ENCODE measurements at regions not wholly inside any gene's neighbourhood (a gene's known extent, or its start where the extent isn't known, plus 50 kb on each side); places are given as distances from the start of the nearest gene placed in this dataset.

DNA sequence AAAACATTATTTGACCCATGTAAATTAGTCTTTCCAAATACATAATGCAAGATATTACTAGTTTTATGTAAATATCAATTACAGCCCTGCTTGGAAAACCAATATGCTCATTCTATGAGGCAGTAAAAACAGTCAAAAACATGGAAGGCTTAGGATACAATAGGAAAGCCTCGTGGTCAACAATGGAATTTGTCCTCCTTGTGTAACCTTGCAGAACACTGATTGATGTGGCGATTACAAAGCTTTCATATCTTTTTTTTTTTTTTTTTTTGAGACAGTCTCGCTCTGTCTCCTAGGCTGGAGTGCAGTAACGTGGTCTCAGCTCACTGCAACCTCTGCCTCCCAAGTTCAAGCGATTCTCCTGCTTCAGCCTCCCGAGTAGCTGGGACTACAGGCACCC is 157.3 kb upstream of the BET1 start:
- no peak overlapping the region for H3K4me3 ChIP-seq (ENCODE audit: low read length)
- TF ChIP-seq, protein P1, sequence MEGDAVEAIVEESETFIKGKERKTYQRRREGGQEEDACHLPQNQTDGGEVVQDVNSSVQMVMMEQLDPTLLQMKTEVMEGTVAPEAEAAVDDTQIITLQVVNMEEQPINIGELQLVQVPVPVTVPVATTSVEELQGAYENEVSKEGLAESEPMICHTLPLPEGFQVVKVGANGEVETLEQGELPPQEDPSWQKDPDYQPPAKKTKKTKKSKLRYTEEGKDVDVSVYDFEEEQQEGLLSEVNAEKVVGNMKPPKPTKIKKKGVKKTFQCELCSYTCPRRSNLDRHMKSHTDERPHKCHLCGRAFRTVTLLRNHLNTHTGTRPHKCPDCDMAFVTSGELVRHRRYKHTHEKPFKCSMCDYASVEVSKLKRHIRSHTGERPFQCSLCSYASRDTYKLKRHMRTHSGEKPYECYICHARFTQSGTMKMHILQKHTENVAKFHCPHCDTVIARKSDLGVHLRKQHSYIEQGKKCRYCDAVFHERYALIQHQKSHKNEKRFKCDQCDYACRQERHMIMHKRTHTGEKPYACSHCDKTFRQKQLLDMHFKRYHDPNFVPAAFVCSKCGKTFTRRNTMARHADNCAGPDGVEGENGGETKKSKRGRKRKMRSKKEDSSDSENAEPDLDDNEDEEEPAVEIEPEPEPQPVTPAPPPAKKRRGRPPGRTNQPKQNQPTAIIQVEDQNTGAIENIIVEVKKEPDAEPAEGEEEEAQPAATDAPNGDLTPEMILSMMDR (IDR thresholded peaks at IDR 0.05; ENCODE audit: insufficient read depth, low read depth, low read length, missing control alignments), result no peak

GRCh38 chr7:94169682-94170081 is 165.5 kb upstream of the BET1 start:
- no peak for DNase-seq (ENCODE audit: low read depth)
- H3K4me3 ChIP-seq (ENCODE audit: low read length), result no peak overlapping the region
- TF ChIP-seq, protein P1 (IDR thresholded peaks at IDR 0.05; ENCODE audit: insufficient read depth, low read depth, low read length, missing control alignments), result no peak

More for the DNA sequence above, 157.3 kb upstream of the BET1 start:
- no peak for DNase-seq (ENCODE audit: low read depth)

DNA sequence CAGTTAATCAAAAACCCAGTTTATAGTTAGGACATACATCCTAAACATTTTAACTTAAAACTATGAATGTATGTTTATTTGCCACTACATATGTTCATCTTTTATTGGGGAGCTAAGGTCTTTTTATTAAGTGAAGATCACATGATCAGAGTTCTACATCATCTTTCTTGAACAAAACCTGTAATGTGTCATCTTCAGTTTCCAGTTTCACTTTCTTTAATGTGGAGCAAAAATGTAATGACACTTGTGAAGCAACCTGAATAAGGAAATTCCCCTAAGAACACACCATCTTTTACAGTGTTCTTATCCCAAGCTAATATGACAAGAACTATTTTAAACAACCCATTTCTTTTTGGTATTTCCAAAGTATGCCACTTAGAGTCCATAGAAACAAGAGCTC is 166.7 kb upstream of the BET1 start:
- no peak for DNase-seq (ENCODE audit: low read depth)
- H3K4me3 ChIP-seq (ENCODE audit: low read length), result no peak overlapping the region
- TF ChIP-seq, protein P1 (IDR thresholded peaks at IDR 0.05; ENCODE audit: insufficient read depth, low read depth, low read length, missing control alignments), result no peak

DNA sequence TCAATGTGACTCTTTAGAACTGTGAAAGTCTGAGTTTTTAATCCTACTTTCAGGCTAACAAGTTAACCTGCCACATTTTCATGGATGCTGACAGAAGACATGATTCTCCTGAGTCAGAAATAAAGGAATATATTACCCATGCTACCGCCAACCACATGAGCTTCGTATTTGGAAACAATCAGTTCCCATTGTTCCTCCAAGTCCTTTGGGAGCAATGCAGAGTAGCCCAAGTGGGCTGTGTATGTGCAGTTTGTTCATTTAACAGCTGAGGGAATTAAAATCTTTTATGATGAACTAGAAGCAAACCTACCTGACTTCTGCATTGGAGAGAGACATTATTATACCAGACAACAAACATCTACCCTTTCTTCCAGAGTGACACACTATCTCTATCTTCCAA is 169.3 kb upstream of the BET1 start:
- H3K4me3 ChIP-seq (ENCODE audit: low read length), result no peak overlapping the region
- DNase-seq (ENCODE audit: low read depth), result no peak
- TF ChIP-seq, protein P1 (IDR thresholded peaks at IDR 0.05; ENCODE audit: insufficient read depth, low read depth, low read length, missing control alignments), result no peak

GRCh38 chr7:94174375-94174774 is 170.2 kb upstream of the BET1 start:
- TF ChIP-seq, protein P1 (IDR thresholded peaks at IDR 0.05; ENCODE audit: insufficient read depth, low read depth, low read length, missing control alignments), result no peak
- DNase-seq (ENCODE audit: low read depth), result no peak
- no peak overlapping the region for H3K4me3 ChIP-seq (ENCODE audit: low read length)

DNA sequence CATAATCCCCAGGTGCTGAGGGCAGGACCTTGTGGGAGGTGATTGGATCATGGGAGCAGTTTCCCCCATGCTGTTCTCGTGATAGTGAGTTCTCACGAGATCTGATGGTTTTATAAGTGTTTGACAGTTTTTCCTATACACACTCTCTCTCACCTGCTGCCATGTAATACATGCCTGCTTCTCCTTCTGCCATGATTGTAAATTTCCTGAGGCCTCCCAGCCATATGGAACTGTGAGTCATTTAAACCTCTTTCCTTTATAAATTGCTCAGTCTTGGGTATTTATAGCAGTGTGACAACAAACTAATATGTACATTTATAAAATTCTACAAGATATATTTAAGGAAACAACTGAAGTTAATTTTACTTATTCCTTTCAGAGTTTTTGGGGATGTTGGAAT is 170.8 kb upstream of the BET1 start:
- DNase-seq (ENCODE audit: low read depth), result no peak
- TF ChIP-seq, protein P1 (IDR thresholded peaks at IDR 0.05; ENCODE audit: insufficient read depth, low read depth, low read length, missing control alignments), result no peak

DNA sequence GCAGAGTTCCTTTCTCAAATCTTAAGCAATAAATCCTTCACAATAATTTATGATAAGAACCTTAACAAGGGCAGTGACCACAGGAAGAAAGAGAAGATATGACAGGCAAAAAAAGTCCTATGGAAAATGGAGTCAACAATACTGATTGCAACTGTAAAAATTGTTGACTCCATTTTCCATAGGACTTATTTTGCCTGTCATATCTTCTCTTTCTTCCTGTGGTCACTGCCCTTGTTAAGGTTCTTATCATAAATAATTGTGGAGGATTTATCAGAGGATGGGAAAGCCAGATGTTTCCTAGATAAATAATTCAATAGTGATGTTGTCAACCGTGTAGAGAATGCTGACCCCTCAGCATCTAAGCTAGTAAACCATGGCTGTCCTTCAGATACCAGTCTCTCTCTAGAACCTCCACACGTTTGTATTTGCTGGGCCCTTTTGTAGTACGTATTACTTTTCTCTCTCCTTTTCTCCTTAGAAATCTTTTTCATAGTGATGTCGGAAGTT is 172.6 kb upstream of the BET1 start:
- TF ChIP-seq, protein P1 (IDR thresholded peaks at IDR 0.05; ENCODE audit: insufficient read depth, low read depth, low read length, missing control alignments), result no peak
- H3K4me3 ChIP-seq (ENCODE audit: low read length), result no peak overlapping the region
- DNase-seq (ENCODE audit: low read depth), result no peak

More for the DNA sequence above, 170.8 kb upstream of the BET1 start:
- H3K4me3 ChIP-seq (ENCODE audit: low read length), result no peak overlapping the region
